WERI-Rb-1 (cell line): ENCODE measurements at regions not wholly inside any gene's neighbourhood (a gene's known extent, or its start where the extent isn't known, plus 50 kb on each side); places are given as distances from the start of the nearest gene placed in this dataset.

Source experiments
- DNase-seq: peaks from one replicate; pipeline ENCODE4 v3.0.0-alpha.2; 2020
- H3K27ac ChIP-seq: fragments of 250-450 bp; sonication (Bioruptor Pico); 2 replicates; pipeline ENCODE4 v1.5.1; 2020; ENCODE audit warnings: mild to moderate bottlenecking, moderate library complexity
- H3K27me3 ChIP-seq: fragments of 250-450 bp; sonication (Bioruptor Pico); 2 replicates; pipeline ENCODE4 v1.5.1; 2021; ENCODE audit warnings: mild to moderate bottlenecking, low read depth, moderate library complexity; ENCODE audit not compliant: insufficient read depth, severe bottlenecking
- H3K36me3 ChIP-seq: fragments of 250-450 bp; sonication (Bioruptor Pico); 2 replicates; pipeline ENCODE4 v1.5.1; 2020; ENCODE audit warnings: mild to moderate bottlenecking, moderate library complexity
- H3K4me3 ChIP-seq: 2 replicates; pipeline ENCODE4 v1.5.1; 2011; ENCODE audit warnings: low read depth, mild to moderate bottlenecking, control low read depth, low read length
- H3K9me3 ChIP-seq: fragments of 250-450 bp; sonication (Bioruptor Pico); 2 replicates; pipeline ENCODE4 v1.5.1; 2021; ENCODE audit warnings: mild to moderate bottlenecking, moderate library complexity; ENCODE audit not compliant: severe bottlenecking
- CTCF ChIP-seq: IDR thresholded peaks from 2 replicates; pipeline ENCODE4 v1.5.1; 2011; ENCODE audit warnings: low read depth, mild to moderate bottlenecking, control low read depth, inconsistent platforms, low read length

GRCh38 chr2:236711440-236711839, 141.8 kb downstream of the ACKR3 start:
- no peak for TF ChIP-seq CTCF
- Histone ChIP-seq H3K36me3 (no peaks in the 10 kb centered on the region), H3K4me3 (no peak overlapping the region), H3K27me3 (no peaks in the 10 kb centered on the region), H3K9me3 (no peaks in the 10 kb centered on the region), H3K27ac (no peak overlapping the region)
- DNase-seq, result no peak

- no peak for DNase-seq
- H3K4me3 ChIP-seq, result no peak overlapping the region
- H3K36me3 ChIP-seq, result no peaks in the 10 kb centered on the region
- TF ChIP-seq CTCF, result no peak
- no peaks in the 10 kb centered on the region for H3K27me3 ChIP-seq
- no peak overlapping the region for H3K27ac ChIP-seq
- no peaks in the 10 kb centered on the region for H3K9me3 ChIP-seq
Measured at GRCh38 chr2:236712304-236712703, 142.7 kb downstream of the ACKR3 start.

- no peak for DNase-seq
- Histone ChIP-seq H3K27ac (no peak overlapping the region), H3K4me3 (no peak overlapping the region), H3K9me3 (no peaks in the 10 kb centered on the region), H3K36me3 (no peaks in the 10 kb centered on the region), H3K27me3 (no peaks in the 10 kb centered on the region)
- no peak for TF ChIP-seq CTCF
Measured at GRCh38 chr2:236712961-236713673, 143.5 kb downstream of the ACKR3 start.

GRCh38 chr2:236714080-236714479, 144.5 kb downstream of the ACKR3 start:
- no peak for DNase-seq

GRCh38 chr2:236715077-236715476, 145.5 kb downstream of the ACKR3 start:
- DNase-seq, result no peak
- no peak for TF ChIP-seq CTCF
- H3K27ac ChIP-seq, result no peak overlapping the region
- no peaks in the 10 kb centered on the region for H3K36me3 ChIP-seq
- no peaks in the 10 kb centered on the region for H3K9me3 ChIP-seq
- no peaks in the 10 kb centered on the region for H3K27me3 ChIP-seq
- H3K4me3 ChIP-seq, result no peak overlapping the region

More at GRCh38 chr2:236714080-236714479, 144.5 kb downstream of the ACKR3 start:
- Histone ChIP-seq H3K9me3 (no peaks in the 10 kb centered on the region), H3K36me3 (no peaks in the 10 kb centered on the region), H3K27me3 (no peaks in the 10 kb centered on the region), H3K27ac (no peak overlapping the region), H3K4me3 (no peak overlapping the region)
- no peak for TF ChIP-seq CTCF

- Histone ChIP-seq H3K4me3 (no peak overlapping the region), H3K27ac (no peak overlapping the region), H3K36me3 (no peaks in the 10 kb centered on the region), H3K9me3 (no peaks in the 10 kb centered on the region), H3K27me3 (no peaks in the 10 kb centered on the region)
- peak; percentile 75 for DNase-seq
- TF ChIP-seq CTCF, result no peak
Measured at GRCh38 chr2:236715491-236715961, 145.9 kb downstream of the ACKR3 start.
